Heart left ventricle (tissue), 16 donors: ENCODE measurements at regions not wholly inside any gene's neighbourhood (a gene's known extent, or its start where the extent isn't known, plus 50 kb on each side); places are given as distances from the start of the nearest gene placed in this dataset.

Experiments
- ATAC-seq, 4 donors: fragments of 200-7000 bp; cut with Tn5 transposase; one replicate each; pipeline ENCODE4 v1.9.1; 2020 to 2022; ENCODE audit warnings: moderate library complexity in 4 of 4, mild to moderate bottlenecking in 3 of 4, moderate number of reproducible peaks in 1 of 4
- DNase-seq, 5 donors: peaks; one replicate each; pipeline ENCODE4 v3.0.0-alpha.2; 2020
- H3K27ac ChIP-seq, 12 donors: fragments of 200-600 bp; sonication (generic) in 4 of 12; one replicate each; pipeline versions ENCODE4 v1.5.0 to v1.8.0; 2016 to 2022; ENCODE audit warnings: mild to moderate bottlenecking in 2 of 12
- H3K27me3 ChIP-seq, 9 donors: fragments of 200-600 bp; sonication (generic) in 2 of 9; one replicate each; pipeline versions ENCODE4 v1.5.1 to v1.8.0; 2016 to 2022; ENCODE audit warnings: mild to moderate bottlenecking in 3 of 9
- H3K36me3 ChIP-seq, 9 donors: fragments of 200-600 bp; sonication (generic) in 2 of 9; one replicate each; pipeline versions ENCODE4 v1.5.0 to v1.8.0; 2018 to 2022; ENCODE audit warnings: mild to moderate bottlenecking in 2 of 9
- H3K4me1 ChIP-seq, 12 donors: fragments of 200-600 bp; sonication (generic) in 4 of 12; one replicate each; pipeline versions ENCODE4 v1.5.0 to v1.8.0; 2016 to 2022; ENCODE audit warnings: mild to moderate bottlenecking in 3 of 12
- H3K4me3 ChIP-seq, 12 donors: fragments of 200-600 bp; sonication (generic) in 4 of 12; one replicate each; pipeline versions ENCODE4 v1.5.0 to v1.8.0; 2017 to 2022; ENCODE audit warnings: mild to moderate bottlenecking in 9 of 12, moderate library complexity in 4 of 12
- H3K9me3 ChIP-seq, 12 donors: fragments of 200-600 bp; sonication (generic) in 4 of 12; one replicate each; pipeline versions ENCODE4 v1.5.0 to v1.8.0; 2016 to 2022; ENCODE audit warnings: mild to moderate bottlenecking in 1 of 12
- CTCF ChIP-seq, 12 donors: fragments of 200-600 bp; sonication (generic) in 4 of 12; IDR thresholded peaks; one replicate each; pipeline versions ENCODE4 v1.5.0 to v1.8.0; 2018 to 2022; ENCODE audit warnings: antibody characterized with exemption in 12 of 12, mild to moderate bottlenecking in 5 of 12
- POLR2A ChIP-seq, 2 donors: fragments of 450-650 bp; IDR thresholded peaks; one replicate each; pipeline ENCODE4 v1.6.1; 2017; ENCODE audit warnings: antibody characterized with exemption in 2 of 2, mild to moderate bottlenecking in 2 of 2, moderate library complexity in 2 of 2
- WGBS, 4 donors: extraction: QIAGEN DNeasy Blood & Tissue Kit in 2 of 4; methylation state at CpG; one replicate each; pipeline versions ENCODE4 v1.1.5 to v1.1.7; 2013 to 2018; 5-methylcytosine and 5-hydroxymethylcytosine counted together
- intact Hi-C, 10 donors: fragments of 100-400 bp; cut with DNase I; formaldehyde crosslinking; loops; one replicate each; pipeline versions ENCODE4 v1.11.1 to v1.14.2; 2022
- donor health status: ischemic (EF 13 %, LVEDD 7.1; RV severe dilation, severe dysfunction).
- donor health status: healthy with polysubstance abuse.
- donor health status: DM: no; HTN: yes; CAD: no.
- donor health status: DM: no; HTN: no; CAD: no.
- donor health status: ischemic (EF 25% LVEDD 6.9; RV normal size, moderate dysfunction).
- donor health status: ischemic (EF 25% LVEDD 5.7; RV mildly dilated, moderate dysfunction).
- donor health status: healthy.
- donor health status: DM: yes; HTN: yes; CAD: no.
- donor health status: ischemic (EF 35%, LVEDD 5.7; RV mildly dilated, moderate dysfunction).
- donor health status: nonischemic (EF 11% LVEDD 7.7; RV severe dilation, severe dysfunction).
- donor health status: DM: yes; HTN: yes; CAD: no.
- donor health status: PGD.
- donor health status: ischemic (EF 29% LVEDD 5.4; RV normal size, mild dysfunction).
- donor health status: nonischemic (EF 23%, LVEDD 6.1; RV moderate dilation, normal function).

- H3K27ac ChIP-seq, result no peak overlapping the region
- intact Hi-C loops, result loop anchor here in 2 of 10 donors (10.0 kb wide), 1 partner anchor 196 kb away; no protein-coding TSS in a partner anchor
- no peak for ATAC-seq
- WGBS, 4 donors, result 78 to 85% (median 81%) methylated on average over 5 of the region's 5 CpGs
- no peak overlapping the region for H3K4me3 ChIP-seq
- H3K4me1 ChIP-seq, result peaks cover 0 to 6% (median 0%) of the 10 kb centered on the region in 12 donors
- TF ChIP-seq CTCF (IDR thresholded peaks at IDR 0.05), result no peak
- no peak for TF ChIP-seq POLR2A (IDR thresholded peaks at IDR 0.05)
- H3K27me3 ChIP-seq, result peaks cover 0 to 4% (median 0%) of the 10 kb centered on the region in 9 donors
- no peak for DNase-seq
- H3K36me3 ChIP-seq, result no peaks in the 10 kb centered on the region
- no peaks in the 10 kb centered on the region for H3K9me3 ChIP-seq
These were observed 110.0 kb upstream of the C7orf33 start for GRCh38 chr7:148480479-148481146.

GRCh38 chr7:148481147-148481526, 109.4 kb upstream of the C7orf33 start:
- ATAC-seq (no peak), DNase-seq (no peak)
- Histone ChIP-seq H3K36me3 (no peaks in the 10 kb centered on the region), H3K27me3 (peaks cover 0 to 5% (median 0%) of the 10 kb centered on the region in 9 donors), H3K27ac (no peak overlapping the region), H3K4me3 (no peak overlapping the region), H3K9me3 (no peaks in the 10 kb centered on the region), H3K4me1 (peaks cover 0 to 6% (median 0%) of the 10 kb centered on the region in 12 donors)
- TF ChIP-seq CTCF (IDR thresholded peaks at IDR 0.05) (no peak), POLR2A (IDR thresholded peaks at IDR 0.05) (no peak)
- intact Hi-C loops, result loop anchor here in 2 of 10 donors (10.0 kb wide), 1 partner anchor 196 kb away; no protein-coding TSS in a partner anchor
- WGBS, 4 donors, result 64 to 67% (median 66%) methylated on average over 3 of the region's 3 CpGs

- Histone ChIP-seq H3K9me3 (no peaks in the 10 kb centered on the region), H3K4me3 (no peak overlapping the region), H3K27ac (no peak overlapping the region), H3K27me3 (peaks cover 0 to 5% (median 0%) of the 10 kb centered on the region in 9 donors), H3K4me1 (peaks cover 0 to 6% (median 0%) of the 10 kb centered on the region in 12 donors), H3K36me3 (no peaks in the 10 kb centered on the region)
- ATAC-seq, result no peak
- intact Hi-C loops, result loop anchor here in 2 of 10 donors (10.0 kb wide), 1 partner anchor 197 kb away; no protein-coding TSS in a partner anchor
- WGBS, 4 donors, result 79 to 83% (median 80%) methylated on average over 19 of the region's 19 CpGs
- no peak for TF ChIP-seq POLR2A (IDR thresholded peaks at IDR 0.05)
- TF ChIP-seq CTCF (IDR thresholded peaks at IDR 0.05), result no peak
- DNase-seq, result no peak
These were observed 108.5 kb upstream of the C7orf33 start for GRCh38 chr7:148481971-148482626.
